NCI-H146 (cell line): ENCODE measurements at regions not wholly inside any gene's neighbourhood (a gene's known extent, or its start where the extent isn't known, plus 50 kb on each side); places are given as distances from the start of the nearest gene placed in this dataset.
"Not testable (repeated sequence)": the region's sequence is repeated elsewhere in the genome, so short reads cannot be mapped to it uniquely, and the experiment has no call there.

Source experiments
- DNase-seq: peaks from one replicate; lab custom pipeline; 2025; lab: John Stamatoyannopoulos, UW

- DNase-seq = no peak
Measured at GRCh38 chr5:13218518-13218917, 726.0 kb downstream of the DNAH5 start.

- no peak for DNase-seq
Measured at GRCh38 chr5:13217636-13218035, 726.9 kb downstream of the DNAH5 start.

DNA sequence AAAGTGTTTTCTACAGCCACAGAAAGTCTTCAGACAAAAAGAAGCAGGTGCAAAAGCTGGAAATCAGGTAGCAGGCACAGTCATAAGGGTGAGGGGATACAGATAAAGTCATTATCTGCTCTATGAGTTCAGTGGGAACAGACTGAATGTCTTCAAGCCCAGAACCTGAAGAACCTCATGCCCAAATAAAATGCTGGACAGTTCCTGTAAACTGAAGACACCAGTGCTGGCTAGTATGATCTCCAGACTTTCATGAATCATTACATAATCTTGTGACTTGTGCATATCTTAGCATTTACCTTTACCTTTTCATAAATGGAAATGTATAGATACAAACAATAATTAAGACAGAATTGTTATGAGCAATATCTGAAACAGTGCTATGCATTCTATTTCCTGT, 728.7 kb downstream of the DNAH5 start:
- no peak for DNase-seq

GRCh38 chr5:13215370-13215769, 729.1 kb downstream of the DNAH5 start:
- DNase-seq = no peak

DNA sequence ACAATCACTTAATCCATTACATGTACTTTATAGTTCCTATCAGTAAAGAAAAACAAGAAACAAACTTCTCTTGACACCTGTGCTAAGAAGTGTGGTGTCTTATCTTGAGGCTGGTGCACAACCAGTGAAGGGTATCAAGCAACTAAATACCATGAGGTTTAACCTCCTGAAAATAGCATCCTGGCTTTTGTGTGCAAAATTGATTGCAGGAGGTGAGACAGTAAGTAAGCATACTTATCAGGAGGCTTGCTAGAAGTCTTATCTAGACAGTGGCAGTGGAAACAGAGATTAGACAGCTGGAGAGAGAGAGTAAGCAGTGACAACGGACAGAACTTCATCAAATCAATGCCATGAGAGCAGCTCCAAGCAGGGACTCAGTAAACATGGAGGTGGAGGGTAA, 730.3 kb downstream of the DNAH5 start:
- no peak for DNase-seq

DNA sequence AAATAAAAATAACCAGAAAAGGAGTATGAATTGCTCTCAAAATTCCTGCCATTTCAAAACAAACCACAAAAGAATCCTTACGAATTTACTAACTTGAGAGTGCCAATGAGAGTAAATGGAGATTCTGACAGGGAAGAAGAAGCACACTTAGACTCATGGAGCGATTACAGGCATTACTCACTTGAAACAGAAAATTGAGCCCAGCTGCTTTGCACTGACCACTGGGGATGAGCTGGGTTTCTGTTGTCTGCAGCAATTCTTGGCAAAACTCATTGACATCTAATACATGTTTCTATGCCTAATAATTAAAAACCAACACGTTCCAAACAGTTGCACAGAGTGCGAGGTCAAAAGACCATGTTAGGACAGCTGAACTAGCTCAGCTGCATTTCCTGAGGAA, 731.6 kb downstream of the DNAH5 start:
- DNase-seq = peak; percentile 2

- no peak for DNase-seq
Measured at GRCh38 chr5:13211064-13211463, 733.4 kb downstream of the DNAH5 start.

DNA sequence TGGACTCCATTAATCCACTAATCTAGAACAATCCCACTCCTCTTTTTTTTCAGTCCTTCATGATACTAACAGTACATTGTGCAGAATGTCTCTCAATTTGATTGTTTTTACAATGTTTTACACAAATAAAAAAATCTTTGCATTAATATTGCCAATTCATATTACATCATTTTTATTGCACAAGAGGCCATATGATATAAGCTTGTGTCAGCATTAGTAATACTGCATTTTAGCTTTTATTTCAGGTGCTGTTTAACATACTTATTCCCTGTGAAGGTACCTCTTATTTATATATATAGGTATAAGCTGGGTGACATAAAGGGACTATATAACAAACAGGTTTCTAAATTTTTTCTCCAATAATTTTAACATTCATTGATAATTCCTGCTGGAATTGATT, 737.4 kb downstream of the DNAH5 start:
- DNase-seq = no peak

DNA sequence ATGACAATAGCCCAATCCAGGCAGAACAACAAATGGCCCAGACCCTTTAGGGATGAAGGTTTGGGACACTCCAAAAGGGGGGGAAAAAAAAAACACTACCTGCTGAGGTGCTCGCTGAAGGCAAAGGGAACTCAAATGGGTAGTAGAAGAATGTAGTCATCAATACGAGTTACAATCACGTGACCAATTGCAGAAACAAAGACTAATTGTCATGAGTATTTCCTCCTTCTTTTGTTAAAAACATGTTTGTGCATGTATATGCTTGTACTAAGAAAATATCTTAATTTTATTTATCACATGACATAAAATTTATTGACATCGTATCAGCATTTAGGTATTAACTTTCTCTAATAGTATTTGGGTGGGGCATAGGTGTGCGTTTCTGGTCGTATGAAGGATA, 743.5 kb downstream of the DNAH5 start:
- DNase-seq = no peak

- not testable (repeated sequence) for DNase-seq
Measured at GRCh38 chr5:13198226-13198625, 746.3 kb downstream of the DNAH5 start.

GRCh38 chr5:13189532-13189931, 755.0 kb downstream of the DNAH5 start:
- DNase-seq = no peak

GRCh38 chr5:13188371-13188770, 756.1 kb downstream of the DNAH5 start:
- no peak for DNase-seq

DNA sequence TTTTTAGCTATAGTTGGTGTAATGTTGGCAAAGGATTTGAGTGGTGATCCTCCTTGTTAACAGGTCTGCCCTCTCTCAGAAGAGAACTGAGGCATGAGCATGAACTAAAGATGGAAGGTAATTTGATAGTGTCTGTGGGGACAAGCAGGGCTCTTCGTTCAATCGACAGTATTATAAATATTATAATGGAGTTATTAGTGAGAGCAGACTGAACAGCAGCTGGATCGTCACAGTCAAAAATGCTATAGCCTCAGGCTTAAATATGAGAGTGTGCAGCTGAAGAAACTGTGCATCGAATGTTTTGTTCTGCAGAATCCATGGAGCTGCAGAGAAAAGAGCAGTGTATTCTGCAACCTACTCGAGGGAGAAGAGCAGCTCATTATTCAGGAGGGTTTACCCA, 757.3 kb downstream of the DNAH5 start:
- no peak for DNase-seq

GRCh38 chr5:13186177-13186576, 758.3 kb downstream of the DNAH5 start:
- DNase-seq = no peak

- DNase-seq = no peak
Measured at GRCh38 chr5:13179407-13180087, 764.9 kb downstream of the DNAH5 start.

- DNase-seq = no peak
Measured at GRCh38 chr5:13143630-13144029, 800.9 kb downstream of the DNAH5 start.

DNA sequence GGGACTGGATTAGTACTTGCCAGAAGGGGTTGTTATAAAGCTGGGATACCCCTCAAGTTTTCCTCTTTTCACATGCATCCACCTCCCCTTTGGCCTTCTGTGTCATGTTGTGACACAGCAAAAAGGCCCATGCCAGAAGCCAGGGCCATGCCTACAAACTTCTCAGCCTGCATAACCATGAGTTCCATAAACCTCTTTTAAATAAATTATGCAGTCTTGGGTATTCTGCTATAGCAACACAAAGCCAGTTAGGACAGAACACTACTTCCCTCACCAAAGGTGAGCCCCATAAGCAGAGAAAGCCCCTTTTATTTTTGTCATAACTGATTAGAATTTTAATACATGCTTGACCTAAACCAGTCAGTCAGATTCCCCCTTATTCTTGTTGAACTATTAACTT, 801.3 kb downstream of the DNAH5 start:
- DNase-seq = no peak

DNA sequence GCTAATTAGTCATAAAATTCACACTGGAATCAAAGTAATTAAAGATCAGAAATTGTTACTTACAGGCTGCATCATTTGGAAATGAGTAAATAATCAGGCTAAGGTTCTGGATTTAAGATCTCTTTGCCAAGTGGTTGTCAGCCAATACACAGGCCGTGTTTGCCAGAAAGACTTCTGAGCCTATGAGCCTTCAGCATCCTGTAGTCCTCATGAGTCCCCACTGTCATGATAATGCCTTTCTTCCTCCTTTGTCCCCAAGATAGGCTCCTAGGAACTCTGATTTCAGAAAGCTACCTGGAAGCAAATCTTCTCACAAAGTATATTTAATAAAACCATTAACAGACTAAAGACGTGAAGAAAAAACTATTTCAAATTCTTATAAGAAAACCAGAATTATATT, 810.5 kb downstream of the DNAH5 start:
- no peak for DNase-seq

- no peak for DNase-seq
Measured at GRCh38 chr5:13115476-13115875, 829.0 kb downstream of the DNAH5 start.

DNA sequence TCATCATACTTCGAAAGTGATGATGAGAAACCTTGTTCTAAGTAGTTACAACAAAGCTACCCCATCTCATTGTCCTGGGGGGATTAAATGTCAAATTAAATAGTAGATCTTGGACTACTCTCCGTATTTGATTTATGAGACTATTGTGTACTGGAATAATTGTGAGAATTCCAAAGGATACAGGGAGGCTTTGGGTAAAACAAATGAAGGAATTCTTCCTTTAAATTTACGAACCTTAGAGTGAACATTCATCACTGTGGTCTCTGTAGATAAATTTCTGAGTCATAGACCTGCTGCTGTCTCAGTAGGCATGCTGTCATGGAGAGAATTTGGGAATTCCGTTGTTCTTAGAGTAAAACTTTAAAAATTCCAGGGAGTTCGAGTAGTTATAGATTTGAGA, 836.2 kb downstream of the DNAH5 start:
- DNase-seq = no peak

DNA sequence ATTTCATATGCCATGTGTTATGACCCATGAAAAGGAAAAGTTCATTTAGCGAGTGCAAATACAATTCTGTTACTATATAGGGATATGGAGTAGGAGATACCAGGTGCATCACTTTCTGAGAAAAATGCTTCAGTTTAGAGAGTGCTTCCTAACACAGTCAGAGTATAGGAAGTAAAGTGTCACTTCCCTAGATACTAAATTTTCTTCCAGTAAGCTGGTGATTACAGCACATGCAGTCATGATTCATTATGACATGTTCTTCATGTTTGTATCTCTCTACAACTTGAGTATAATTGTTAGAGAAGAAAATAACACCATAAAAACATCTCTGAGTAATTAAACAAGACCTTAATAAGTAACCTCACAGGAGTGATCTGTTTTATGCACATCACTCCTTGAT, 837.0 kb downstream of the DNAH5 start:
- no peak for DNase-seq

DNA sequence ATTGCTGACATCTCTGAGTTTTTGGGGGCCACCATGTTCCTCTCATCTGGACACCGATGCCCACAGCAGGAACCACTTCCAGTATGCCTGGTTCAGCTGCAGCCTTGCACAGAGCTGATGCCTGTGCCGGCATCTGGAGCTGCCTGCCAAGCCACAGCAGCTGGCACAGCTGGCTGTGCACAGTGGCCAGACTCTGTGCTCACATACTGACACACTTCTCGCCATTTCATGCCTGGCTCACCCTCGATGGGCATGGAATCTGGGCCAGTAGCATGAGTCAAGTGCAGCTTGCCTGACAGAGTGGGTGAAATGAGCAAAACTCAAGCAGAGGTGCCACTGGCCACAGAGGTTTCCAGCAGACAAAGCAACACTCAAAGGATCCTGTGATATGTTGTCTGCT, 863.4 kb downstream of the DNAH5 start:
- no peak for DNase-seq

GRCh38 chr5:13072936-13073335, 871.6 kb downstream of the DNAH5 start:
- DNase-seq = not testable (repeated sequence)

DNA sequence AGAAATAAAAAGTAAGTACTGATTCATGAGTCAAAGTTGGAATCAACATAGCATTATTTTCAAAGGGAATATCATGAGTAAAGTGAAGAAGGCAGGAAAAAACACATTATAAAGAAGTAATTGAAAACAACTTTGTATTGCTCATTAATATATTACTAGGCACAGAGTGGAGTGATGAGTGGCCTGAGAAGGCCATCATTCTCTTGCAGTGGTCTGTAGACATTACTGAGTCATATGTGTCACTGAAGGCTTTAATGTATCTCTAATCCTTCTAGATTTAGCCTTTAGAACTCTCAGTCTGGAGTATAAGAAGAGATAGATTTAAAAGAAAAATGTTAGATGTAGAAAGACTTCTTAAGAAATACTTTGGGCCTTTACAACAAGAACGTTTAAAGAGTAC, 881.4 kb downstream of the DNAH5 start:
- no peak for DNase-seq
